ENCODE measurements at regions not wholly inside any gene's neighbourhood (a gene's known extent, or its start where the extent isn't known, plus 50 kb on each side); places are given as distances from the start of the nearest gene placed in this dataset.

GRCh38 chr12:85672436-85672835 is 163.8 kb downstream of the RASSF9 start:
- Histone ChIP-seq H3K9ac (replicated peaks in 1 of 4; ENCODE audit: extremely low read depth in 1 of 4, low read depth in 3 of 4, low read length in 3 of 4) (no peak overlapping the region), H3K56ac (replicated peaks; ENCODE audit: insufficient read length, low read depth, low read length) (no peak overlapping the region), H3K23me2 (ENCODE audit: low read depth, low read length) (peaks cover 1% of the 10 kb centered on the region; the same call in 1 of the 2 replicates), H2BK5ac (ENCODE audit: low read depth, low read length) (no peak overlapping the region), H3K4me1 (replicated peaks in 1 of 4; ENCODE audit: control insufficient read depth in 3 of 4, insufficient read depth in 4 of 4, low read length in 3 of 4) (no peaks in the 10 kb centered on the region), H3K9me3 (ENCODE audit: insufficient read depth in 2 of 2, low read depth in 1 of 2, low read length in 1 of 2) (no peaks in the 10 kb centered on the region), H4K5ac (ENCODE audit: insufficient read length, low read depth, low read length) (no peak overlapping the region), H3K14ac (ENCODE audit: insufficient read length) (no peak overlapping the region), H3K79me1 (ENCODE audit: low read depth, low read length) (no peaks in the 10 kb centered on the region), H2BK120ac (replicated peaks; ENCODE audit: low read depth, low read length) (no peak overlapping the region), H4K20me1 (replicated peaks in 1 of 2; ENCODE audit: control insufficient read depth in 1 of 2, insufficient read depth in 2 of 2, low read length in 2 of 2) (no peaks in the 10 kb centered on the region), H3K4me3 (ENCODE audit: extremely low read depth in 1 of 4, insufficient read depth in 2 of 4, low read depth in 3 of 4, low read length in 4 of 4) (no peak overlapping the region), H2BK15ac (ENCODE audit: low read length) (no peak overlapping the region), H2BK20ac (ENCODE audit: low read length) (no peak overlapping the region), H4K8ac (ENCODE audit: extremely low read depth, insufficient read depth, low read length) (no peak overlapping the region), H3K27ac (ENCODE audit: low read depth, low read length) (no peak overlapping the region), H2BK12ac (ENCODE audit: low read depth, low read length) (no peak overlapping the region), H3K36me3 (ENCODE audit: control insufficient read depth in 2 of 4, insufficient read depth in 4 of 4, low read length in 3 of 4) (no peaks in the 10 kb centered on the region), H3K4me2 (ENCODE audit: insufficient read depth in 1 of 2, low read depth in 2 of 2, low read length in 2 of 2) (no peak overlapping the region), H3K18ac (ENCODE audit: extremely low read depth, low read length) (no peak overlapping the region), H3K23ac (ENCODE audit: insufficient read length) (no peak overlapping the region), H4K91ac (replicated peaks; ENCODE audit: insufficient read length, low read length) (no peak overlapping the region), H2AK5ac (ENCODE audit: low read depth, low read length) (no peak overlapping the region), H2AFZ (ENCODE audit: low read length) (no peak overlapping the region), H3K79me2 (ENCODE audit: control insufficient read depth in 1 of 2, insufficient read depth in 2 of 2, low read length in 2 of 2) (no peaks in the 10 kb centered on the region), H3K4ac (replicated peaks; ENCODE audit: insufficient read length, low read depth, low read length) (no peak overlapping the region), H3K27me3 (replicated peaks in 1 of 4; ENCODE audit: control insufficient read depth in 3 of 4, extremely low read depth in 1 of 4, insufficient read depth in 3 of 4, low read length in 3 of 4) (no peaks in the 10 kb centered on the region)
- FAIRE-seq = no peak
- ChIA-PET CTCF (ENCODE audit: partially characterized antibody) (no interaction called here), POLR2A (ENCODE audit: partially characterized antibody) (no interaction called here)
- no peak for DNase-seq (ENCODE audit: low read depth in 1 of 2, low spot score in 2 of 2)
- TF ChIP-seq SP4 (IDR thresholded peaks at IDR 0.05; ENCODE audit: low read length) = no peak
- TF ChIP-seq NRF1 (IDR thresholded peaks at IDR 0.05; ENCODE audit: low read depth, low read length) = no peak
- no peak for TF ChIP-seq TEAD4 (IDR thresholded peaks at IDR 0.05; ENCODE audit: low read depth, low read length)
- no peak for TF ChIP-seq HDAC6 (IDR thresholded peaks at IDR 0.05; ENCODE audit: low read depth, low read length)
- TF ChIP-seq RBBP5 (IDR thresholded peaks at IDR 0.05; ENCODE audit: borderline replicate concordance, low read depth, low read length) = no peak
- TF ChIP-seq, protein P1, sequence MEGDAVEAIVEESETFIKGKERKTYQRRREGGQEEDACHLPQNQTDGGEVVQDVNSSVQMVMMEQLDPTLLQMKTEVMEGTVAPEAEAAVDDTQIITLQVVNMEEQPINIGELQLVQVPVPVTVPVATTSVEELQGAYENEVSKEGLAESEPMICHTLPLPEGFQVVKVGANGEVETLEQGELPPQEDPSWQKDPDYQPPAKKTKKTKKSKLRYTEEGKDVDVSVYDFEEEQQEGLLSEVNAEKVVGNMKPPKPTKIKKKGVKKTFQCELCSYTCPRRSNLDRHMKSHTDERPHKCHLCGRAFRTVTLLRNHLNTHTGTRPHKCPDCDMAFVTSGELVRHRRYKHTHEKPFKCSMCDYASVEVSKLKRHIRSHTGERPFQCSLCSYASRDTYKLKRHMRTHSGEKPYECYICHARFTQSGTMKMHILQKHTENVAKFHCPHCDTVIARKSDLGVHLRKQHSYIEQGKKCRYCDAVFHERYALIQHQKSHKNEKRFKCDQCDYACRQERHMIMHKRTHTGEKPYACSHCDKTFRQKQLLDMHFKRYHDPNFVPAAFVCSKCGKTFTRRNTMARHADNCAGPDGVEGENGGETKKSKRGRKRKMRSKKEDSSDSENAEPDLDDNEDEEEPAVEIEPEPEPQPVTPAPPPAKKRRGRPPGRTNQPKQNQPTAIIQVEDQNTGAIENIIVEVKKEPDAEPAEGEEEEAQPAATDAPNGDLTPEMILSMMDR (IDR thresholded peaks at IDR 0.05; ENCODE audit: control extremely low read depth in 1 of 3, insufficient read depth in 1 of 3, low read depth in 1 of 3, low read length in 3 of 3) = no peak
